AG04449 (cell line): ENCODE measurements at regions not wholly inside any gene's neighbourhood (a gene's known extent, or its start where the extent isn't known, plus 50 kb on each side); places are given as distances from the start of the nearest gene placed in this dataset.
"Not testable (repeated sequence)": the region's sequence is repeated elsewhere in the genome, so short reads cannot be mapped to it uniquely, and the experiment has no call there.

Experiments used
- CTCF ChIA-PET: fragments of 350-600 bp; formaldehyde crosslinking; extraction: SDS; loops from one replicate; lab custom pipeline; 2021; ENCODE audit warnings: antibody characterized with exemption; lab: Yijun Ruan, JAX
- POLR2A ChIA-PET: fragments of 400-600, 350-600 bp; formaldehyde crosslinking; extraction: SDS; loops from one replicate; lab custom pipeline; 2020; ENCODE audit warnings: antibody characterized with exemption, inconsistent platforms; lab: Yijun Ruan, JAX
- DNase-seq: peaks from one replicate; pipeline ENCODE4 v3.0.0-alpha.2; 2010; ENCODE audit warnings: low read depth, low spot score
- H3K4me3 ChIP-seq: 2 replicates; pipeline ENCODE4 v1.5.1; 2011; ENCODE audit warnings: low read depth, mild to moderate bottlenecking, control low read depth, low read length
- CTCF ChIP-seq: IDR thresholded peaks from one replicate; pipeline ENCODE4 v1.5.1; 2011; ENCODE audit warnings: mild to moderate bottlenecking, moderate library complexity, low read length, control low read depth, inconsistent platforms; ENCODE audit not compliant: insufficient read depth; ENCODE audit errors: missing control alignments

DNA sequence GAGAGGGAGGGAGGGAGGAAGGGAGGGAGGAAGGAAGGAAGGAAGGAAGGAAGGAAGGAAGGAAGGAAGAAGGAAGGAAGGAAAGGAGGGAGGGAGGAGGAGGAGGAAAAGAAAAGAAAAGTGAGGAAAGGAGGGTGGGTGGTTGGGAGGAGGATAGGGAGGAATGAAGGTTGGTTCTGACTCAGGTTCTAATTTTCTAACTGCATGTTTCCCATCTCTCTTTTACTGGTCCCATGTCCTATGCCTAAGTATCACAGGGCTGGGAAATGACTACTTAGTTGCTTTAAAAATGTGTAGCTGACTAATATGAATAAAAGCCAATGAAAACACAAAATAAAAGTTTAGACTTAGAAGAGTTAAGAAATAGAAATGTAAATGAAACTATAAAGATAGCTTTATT is 890.9 kb upstream of the POT1 start:
- ChIA-PET POLR2A (no interaction called here), CTCF (no interaction called here)
- TF ChIP-seq CTCF = no peak
- no peak overlapping the region for H3K4me3 ChIP-seq
- no peak for DNase-seq

- H3K4me3 ChIP-seq = no peak overlapping the region
- ChIA-PET CTCF (no interaction called here), POLR2A (no interaction called here)
- DNase-seq = no peak
- no peak for TF ChIP-seq CTCF
Observed at GRCh38 chr7:125814100-125814499, 884.5 kb upstream of the POT1 start.

DNA sequence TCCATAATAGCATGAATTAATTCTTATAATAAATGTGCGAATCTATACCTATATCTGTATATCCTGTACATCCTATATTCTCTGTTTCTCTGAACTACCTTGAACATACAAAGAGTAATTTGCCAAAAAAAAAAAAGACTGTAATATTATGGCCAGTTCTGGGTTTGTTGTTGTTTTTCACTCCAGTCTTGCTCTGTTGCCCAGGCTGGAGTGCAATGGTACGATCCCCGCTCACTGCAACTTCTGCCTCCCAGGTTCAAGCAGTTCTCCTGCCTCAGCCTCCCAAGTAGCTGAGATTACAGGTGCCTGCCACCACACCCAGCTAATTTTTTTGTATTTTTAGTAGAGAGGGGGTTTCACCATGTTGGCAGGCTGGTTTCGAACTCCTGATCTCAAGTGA is 876.9 kb upstream of the POT1 start:
- H3K4me3 ChIP-seq, POLR2A ChIA-PET, CTCF ChIA-PET, DNase-seq: not testable (repeated sequence)

GRCh38 chr7:125804273-125804672 is 874.6 kb upstream of the POT1 start:
- POLR2A ChIA-PET = no interaction called here
- CTCF ChIA-PET = no interaction called here

GRCh38 chr7:125780153-125780552 is 850.5 kb upstream of the POT1 start:
- POLR2A ChIA-PET = no interaction called here
- CTCF ChIA-PET = no interaction called here
- H3K4me3 ChIP-seq = no peak overlapping the region
- no peak for DNase-seq
- no peak for TF ChIP-seq CTCF

More at GRCh38 chr7:125804273-125804672, 874.6 kb upstream of the POT1 start:
- no peak for DNase-seq
- H3K4me3 ChIP-seq = no peak overlapping the region
- TF ChIP-seq CTCF = no peak

DNA sequence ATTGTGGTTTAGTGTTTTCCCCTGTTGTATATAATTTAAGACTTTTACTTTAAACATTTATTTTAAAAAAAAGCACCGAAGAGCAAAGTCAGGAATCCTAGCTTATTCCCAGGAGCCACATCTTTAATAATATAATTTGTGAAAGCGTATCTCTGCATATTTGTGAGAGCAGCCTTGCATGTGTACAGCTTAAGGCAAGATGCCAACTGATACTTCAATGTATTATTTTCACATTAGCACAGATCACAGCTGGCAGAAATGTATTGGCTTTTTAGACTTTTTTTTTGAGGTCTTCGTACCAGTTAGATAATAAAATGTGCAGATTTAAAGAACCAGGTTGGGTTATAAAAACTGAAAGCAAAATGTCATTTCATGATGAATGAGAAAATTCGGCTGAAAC is 845.7 kb upstream of the POT1 start:
- CTCF ChIA-PET = no interaction called here
- POLR2A ChIA-PET = no interaction called here
- DNase-seq = no peak
- no peak for TF ChIP-seq CTCF
- no peak overlapping the region for H3K4me3 ChIP-seq

DNA sequence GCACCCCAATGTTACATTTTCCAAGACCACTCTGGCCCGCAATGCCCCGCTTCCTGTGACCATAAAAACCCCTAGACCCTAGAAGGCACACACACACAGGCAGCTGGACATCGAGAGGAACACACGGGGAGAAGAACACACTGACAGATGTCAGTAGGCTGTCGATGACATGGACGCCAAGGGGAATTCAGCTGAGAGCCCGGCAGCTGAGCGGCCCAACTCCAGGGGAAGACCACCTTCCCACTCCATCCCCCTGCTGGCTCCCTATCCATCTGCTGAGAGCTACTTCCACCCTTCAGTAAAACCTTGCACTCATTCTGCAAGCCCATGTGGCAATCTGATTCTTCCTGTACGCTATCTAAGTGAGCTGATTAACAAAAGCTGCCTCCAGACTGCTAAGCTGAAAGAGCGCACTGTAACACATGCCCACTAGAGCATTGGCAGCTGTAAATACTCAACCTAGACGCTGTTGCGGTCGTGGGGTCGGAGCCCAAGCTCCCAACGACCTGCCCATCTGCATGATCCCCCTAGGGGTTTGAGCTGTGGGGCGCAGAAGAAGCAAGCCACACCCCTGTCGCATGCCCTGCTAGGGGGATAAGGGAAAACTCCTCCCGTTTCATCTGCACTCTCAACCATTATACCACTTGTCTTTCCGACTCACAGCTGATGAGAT is 843.6 kb upstream of the POT1 start:
- no peak overlapping the region for H3K4me3 ChIP-seq
- no peak for TF ChIP-seq CTCF
- ChIA-PET POLR2A (no interaction called here), CTCF (no interaction called here)
- no peak for DNase-seq
